Caco-2 (cell line): ENCODE measurements at regions not wholly inside any gene's neighbourhood (a gene's known extent, or its start where the extent isn't known, plus 50 kb on each side); places are given as distances from the start of the nearest gene placed in this dataset.

Source experiments
- BruUV-seq: library from RNA; stranded (reverse); fragments of 400-500 nt; replicated peaks from 2 replicates; lab custom pipeline; 2021; lab: Mats Ljungman, UMichigan
- CTCF ChIA-PET: fragments of 300-600 bp; sonication (Branson Sonifier 250); formaldehyde crosslinking; loops from one replicate; lab custom pipeline; 2022; ENCODE audit warnings: antibody characterized with exemption; lab: Charles Lee
- POLR2A ChIA-PET: fragments of 300-600 bp; sonication (Branson Sonifier 250); formaldehyde crosslinking; loops from one replicate; lab custom pipeline; 2022; ENCODE audit warnings: antibody characterized with exemption; lab: Charles Lee
- DNase-seq, 2 experiments: peaks; one replicate each; pipeline versions ENCODE4 v3.0.0 to v3.0.0-alpha.2; 2020 to 2022
- H3K27me3 ChIP-seq: replicated peaks from 2 replicates; pipeline ENCODE4 v1.6.0; 2011; ENCODE audit warnings: low read length; ENCODE audit not compliant: control insufficient read depth, insufficient read depth
- H3K36me3 ChIP-seq: 2 replicates; pipeline ENCODE4 v1.5.1; 2011; ENCODE audit warnings: low read length; ENCODE audit not compliant: control insufficient read depth, insufficient read depth
- H3K4me1 ChIP-seq: fragments of 250-450 bp; sonication (Bioruptor Pico); 2 replicates; pipeline ENCODE4 v1.5.1; 2020; ENCODE audit warnings: mild to moderate bottlenecking
- H3K4me3 ChIP-seq: 2 replicates; pipeline ENCODE4 v1.5.1; 2011; ENCODE audit warnings: low read depth, mild to moderate bottlenecking, control low read depth, low read length
- H3K9me3 ChIP-seq: fragments of 250-450 bp; sonication (Bioruptor Pico); 2 replicates; pipeline ENCODE4 v1.5.1; 2020; ENCODE audit warnings: mild to moderate bottlenecking, moderate library complexity
- H3K27ac Mint-ChIP-seq: one replicate; pipeline ENCODE4 v1.8.0; 2022; ENCODE audit warnings: mixed read lengths; ENCODE audit not compliant: unreplicated experiment
- H3K27me3 Mint-ChIP-seq: one replicate; pipeline ENCODE4 v1.8.0; 2022; ENCODE audit warnings: mixed read lengths; ENCODE audit not compliant: insufficient read depth, unreplicated experiment
- H3K36me3 Mint-ChIP-seq: one replicate; pipeline ENCODE4 v1.8.0; 2022; ENCODE audit warnings: mild to moderate bottlenecking, mixed read lengths; ENCODE audit not compliant: insufficient read depth, unreplicated experiment
- H3K4me1 Mint-ChIP-seq: one replicate; pipeline ENCODE4 v1.8.0; 2022; ENCODE audit warnings: low read depth, mixed read lengths; ENCODE audit not compliant: unreplicated experiment
- H3K4me3 Mint-ChIP-seq: one replicate; pipeline ENCODE4 v1.8.0; 2022; ENCODE audit warnings: mild to moderate bottlenecking, moderate library complexity, mixed read lengths; ENCODE audit not compliant: unreplicated experiment
- H3K9me3 Mint-ChIP-seq: one replicate; pipeline ENCODE4 v1.8.0; 2022; ENCODE audit warnings: mixed read lengths; ENCODE audit not compliant: unreplicated experiment
- CTCF ChIP-seq, 2 experiments: fragments of 200-600 bp in 1 of 2; IDR thresholded peaks; 1 replicate in 1 of 2; 2 replicates in 1 of 2; pipeline versions ENCODE4 v1.5.1 to v1.8.0; 2011 to 2022; ENCODE audit warnings: antibody characterized with exemption in 1 of 2, control low read depth in 1 of 2, inconsistent platforms in 1 of 2, low read depth in 1 of 2, low read length in 1 of 2, mild to moderate bottlenecking in 1 of 2, moderate library complexity in 1 of 2; ENCODE audit not compliant: insufficient read depth in 1 of 2, severe bottlenecking in 1 of 2, unreplicated experiment in 1 of 2
- intact Hi-C: fragments of 100-400 bp; cut with micrococcal nuclease; formaldehyde crosslinking; loops from one replicate; pipeline ENCODE4 v1.10.0; 2022; ENCODE audit not compliant: unreplicated experiment

DNA sequence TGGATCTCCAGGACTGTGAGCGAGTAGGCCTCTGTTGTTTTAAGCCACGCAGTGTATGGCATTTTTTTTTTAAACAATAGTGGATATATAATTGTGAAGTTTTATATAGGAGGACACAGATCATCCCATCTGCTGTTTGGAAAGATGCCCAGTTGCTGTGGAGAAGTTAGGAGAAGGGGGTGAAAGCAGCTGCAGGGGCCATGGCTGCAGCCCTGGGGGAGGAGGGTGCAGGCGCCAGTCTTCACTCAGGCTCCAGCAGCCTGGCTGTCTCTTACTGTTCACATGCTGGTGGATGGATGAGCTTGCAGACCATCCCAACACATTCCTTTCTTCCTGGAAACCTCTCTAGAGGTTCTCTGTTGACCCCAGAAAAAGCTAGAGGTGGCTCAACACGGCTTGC, 242.3 kb downstream of the TEX29 start:
- H3K4me3 ChIP-seq, result no peak overlapping the region
- no peak overlapping the region for H3K4me3 Mint-ChIP-seq
- no peaks in the 10 kb centered on the region for H3K4me1 ChIP-seq
- no peaks in the 10 kb centered on the region for H3K9me3 ChIP-seq
- H3K4me1 Mint-ChIP-seq, result no peaks in the 10 kb centered on the region
- H3K36me3 ChIP-seq, result no peaks in the 10 kb centered on the region
- no peak overlapping the region for H3K27ac Mint-ChIP-seq
- BruUV-seq, result no TSS peak
- peaks cover 20% of the 10 kb centered on the region for H3K27me3 Mint-ChIP-seq
- TF ChIP-seq CTCF (IDR thresholded peaks at IDR 0.05; ENCODE audit: insufficient read depth in 1 of 2, low read depth in 1 of 2, low read length in 1 of 2, severe bottlenecking in 1 of 2, unreplicated experiment in 1 of 2), result no peak
- H3K9me3 Mint-ChIP-seq, result peaks cover 14% of the 10 kb centered on the region
- H3K27me3 ChIP-seq, result no peaks in the 10 kb centered on the region; the same call in 1 of the 2 replicates
- POLR2A ChIA-PET, result no interaction called here
- intact Hi-C loops, result no loop called here
- CTCF ChIA-PET, result no interaction called here
- DNase-seq, result no peak
- H3K36me3 Mint-ChIP-seq, result no peaks in the 10 kb centered on the region

DNA sequence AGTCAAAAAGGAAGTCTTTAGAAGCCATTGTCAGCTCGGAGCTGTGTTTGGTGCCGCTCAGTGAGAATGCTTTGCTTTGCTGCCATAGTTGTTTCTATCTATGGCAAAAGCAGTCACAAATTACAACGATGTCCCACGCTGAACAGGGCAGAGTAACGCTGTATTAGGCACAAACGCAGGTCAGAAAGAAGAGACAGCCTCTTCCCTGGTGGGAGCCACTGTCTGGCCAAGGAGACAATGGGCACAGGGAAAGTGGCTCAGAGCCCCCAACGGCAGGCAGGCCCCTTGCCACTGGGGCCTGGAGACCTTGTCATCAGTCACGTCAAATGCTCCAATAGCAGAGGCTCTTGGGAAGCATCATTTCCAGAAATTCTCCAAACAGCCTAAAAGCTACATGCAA, 244.2 kb downstream of the TEX29 start:
- Histone ChIP-seq H3K4me3 (no peak overlapping the region), H3K4me1 (no peaks in the 10 kb centered on the region), H3K9me3 (no peaks in the 10 kb centered on the region), H3K27me3 (no peaks in the 10 kb centered on the region; the same call in 1 of the 2 replicates), H3K36me3 (no peaks in the 10 kb centered on the region)
- no peak for DNase-seq
- BruUV-seq, result no TSS peak
- TF ChIP-seq CTCF (IDR thresholded peaks at IDR 0.05; ENCODE audit: insufficient read depth in 1 of 2, low read depth in 1 of 2, low read length in 1 of 2, severe bottlenecking in 1 of 2, unreplicated experiment in 1 of 2), result no peak
- Mint-ChIP-seq H3K4me3 (no peak overlapping the region), H3K27me3 (peaks cover 12% of the 10 kb centered on the region), H3K36me3 (no peaks in the 10 kb centered on the region), H3K4me1 (no peaks in the 10 kb centered on the region), H3K27ac (no peak overlapping the region), H3K9me3 (peaks cover 33% of the 10 kb centered on the region)
- POLR2A ChIA-PET, result no interaction called here
- CTCF ChIA-PET, result no interaction called here
- intact Hi-C loops, result no loop called here

DNA sequence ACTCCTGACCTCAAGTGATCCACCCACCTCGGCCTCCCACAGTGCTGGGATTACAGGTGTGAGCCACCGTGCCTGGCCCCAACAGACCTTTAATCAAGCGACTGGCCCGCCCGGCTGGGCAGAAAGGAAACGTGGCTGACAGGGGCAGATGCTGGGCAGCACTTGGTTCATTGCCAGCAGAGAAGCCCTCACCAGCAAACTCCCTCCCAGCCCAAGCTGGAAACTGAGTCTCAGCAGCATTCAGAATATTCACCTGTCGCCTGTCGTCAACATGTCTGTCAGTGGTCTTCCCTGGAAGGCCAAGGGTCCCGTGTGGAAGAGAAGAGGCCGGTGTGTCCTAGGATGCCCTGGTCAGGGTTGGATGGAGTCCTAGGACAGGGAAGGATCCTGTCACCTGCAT, 245.0 kb downstream of the TEX29 start:
- no TSS peak for BruUV-seq
- H3K27me3 Mint-ChIP-seq, result peaks cover 12% of the 10 kb centered on the region
- H3K36me3 Mint-ChIP-seq, result no peaks in the 10 kb centered on the region
- Histone ChIP-seq H3K27me3 (no peaks in the 10 kb centered on the region; the same call in 1 of the 2 replicates), H3K36me3 (no peaks in the 10 kb centered on the region), H3K4me3 (no peak overlapping the region), H3K9me3 (no peaks in the 10 kb centered on the region), H3K4me1 (no peaks in the 10 kb centered on the region)
- H3K4me1 Mint-ChIP-seq, result no peaks in the 10 kb centered on the region
- no peak overlapping the region for H3K27ac Mint-ChIP-seq
- no peak for DNase-seq
- TF ChIP-seq CTCF (IDR thresholded peaks at IDR 0.05; ENCODE audit: insufficient read depth in 1 of 2, low read depth in 1 of 2, low read length in 1 of 2, severe bottlenecking in 1 of 2, unreplicated experiment in 1 of 2), result no peak
- ChIA-PET CTCF (no interaction called here), POLR2A (no interaction called here)
- H3K4me3 Mint-ChIP-seq, result no peak overlapping the region
- intact Hi-C loops, result no loop called here
- peaks cover 33% of the 10 kb centered on the region for H3K9me3 Mint-ChIP-seq
